Mammary epithelial cell (primary cell): ENCODE measurements at regions not wholly inside any gene's neighbourhood (a gene's known extent, or its start where the extent isn't known, plus 50 kb on each side); places are given as distances from the start of the nearest gene placed in this dataset.

Experiments
- CTCF ChIP-seq, 2 donors: IDR thresholded peaks in 1 of 2; conservative IDR thresholded peaks in 1 of 2; 2 replicates each; pipeline ENCODE4 v1.5.1; 2011 to 2012; ENCODE audit warnings: inconsistent platforms in 2 of 2, low read length in 2 of 2, mild to moderate bottlenecking in 2 of 2, control low read depth in 1 of 2, low read depth in 1 of 2; ENCODE audit not compliant: insufficient read depth in 1 of 2; ENCODE audit errors: extremely low read depth in 1 of 2
- EZH2 ChIP-seq: IDR thresholded peaks from 2 replicates; pipeline ENCODE4 v1.6.1; 2012; ENCODE audit warnings: low read length, inconsistent platforms, borderline replicate concordance

GRCh38 chr16:72537664-72538063 is 365.7 kb upstream of the PMFBP1 start:
- no peak for TF ChIP-seq CTCF (conservative IDR thresholded peaks at IDR 0.05 in 1 of 2, IDR thresholded peaks at IDR 0.05 in 1 of 2; ENCODE audit: extremely low read depth in 1 of 2, insufficient read depth in 1 of 2, low read depth in 1 of 2, low read length in 2 of 2)
- no peak for TF ChIP-seq EZH2
